Type B pancreatic cell (in vitro differentiated cells): ENCODE measurements at regions not wholly inside any gene's neighbourhood (a gene's known extent, or its start where the extent isn't known, plus 50 kb on each side); places are given as distances from the start of the nearest gene placed in this dataset.

ENCODE experiments used
- DNase-seq: peaks from one replicate; pipeline ENCODE4 v3.0.0; 2021; ENCODE audit warnings: mixed read lengths; ENCODE audit not compliant: unreplicated experiment; ENCODE audit errors: extremely low spot score
- H3K27ac Mint-ChIP-seq: 2 replicates; pipeline ENCODE4 v1.8.0; 2021; ENCODE audit warnings: mild to moderate bottlenecking, mixed read lengths
- H3K27me3 Mint-ChIP-seq: 2 replicates; pipeline ENCODE4 v1.8.0; 2021; ENCODE audit warnings: mixed read lengths
- H3K36me3 Mint-ChIP-seq: 2 replicates; pipeline ENCODE4 v1.8.0; 2021; ENCODE audit warnings: mixed read lengths
- H3K4me1 Mint-ChIP-seq: one replicate; pipeline ENCODE4 v1.8.0; 2021; ENCODE audit warnings: mixed read lengths; ENCODE audit not compliant: unreplicated experiment
- H3K4me3 Mint-ChIP-seq: 2 replicates; pipeline ENCODE4 v1.8.0; 2021; ENCODE audit warnings: mild to moderate bottlenecking, mixed read lengths
- H3K9me3 Mint-ChIP-seq: 2 replicates; pipeline ENCODE4 v1.8.0; 2021; ENCODE audit warnings: mixed read lengths
- TF ChIP-seq, protein P1 (sequence below): fragments of 200-600 bp; sonication (generic); conservative IDR thresholded peaks from 2 replicates; pipeline ENCODE4 v1.5.0; 2021; ENCODE audit warnings: antibody characterized with exemption, mild to moderate bottlenecking

- Mint-ChIP-seq H3K4me1 (peaks cover 35% of the 10 kb centered on the region), H3K9me3 (no peaks in the 10 kb centered on the region), H3K36me3 (no peaks in the 10 kb centered on the region), H3K27ac (no peak overlapping the region), H3K27me3 (no peaks in the 10 kb centered on the region), H3K4me3 (no peak overlapping the region)
- DNase-seq: no peak
- TF ChIP-seq, protein P1, sequence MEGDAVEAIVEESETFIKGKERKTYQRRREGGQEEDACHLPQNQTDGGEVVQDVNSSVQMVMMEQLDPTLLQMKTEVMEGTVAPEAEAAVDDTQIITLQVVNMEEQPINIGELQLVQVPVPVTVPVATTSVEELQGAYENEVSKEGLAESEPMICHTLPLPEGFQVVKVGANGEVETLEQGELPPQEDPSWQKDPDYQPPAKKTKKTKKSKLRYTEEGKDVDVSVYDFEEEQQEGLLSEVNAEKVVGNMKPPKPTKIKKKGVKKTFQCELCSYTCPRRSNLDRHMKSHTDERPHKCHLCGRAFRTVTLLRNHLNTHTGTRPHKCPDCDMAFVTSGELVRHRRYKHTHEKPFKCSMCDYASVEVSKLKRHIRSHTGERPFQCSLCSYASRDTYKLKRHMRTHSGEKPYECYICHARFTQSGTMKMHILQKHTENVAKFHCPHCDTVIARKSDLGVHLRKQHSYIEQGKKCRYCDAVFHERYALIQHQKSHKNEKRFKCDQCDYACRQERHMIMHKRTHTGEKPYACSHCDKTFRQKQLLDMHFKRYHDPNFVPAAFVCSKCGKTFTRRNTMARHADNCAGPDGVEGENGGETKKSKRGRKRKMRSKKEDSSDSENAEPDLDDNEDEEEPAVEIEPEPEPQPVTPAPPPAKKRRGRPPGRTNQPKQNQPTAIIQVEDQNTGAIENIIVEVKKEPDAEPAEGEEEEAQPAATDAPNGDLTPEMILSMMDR: no peak
These were observed 61.9 kb downstream of the EXOSC2 start for GRCh38 chr9:130755377-130756007.

DNA sequence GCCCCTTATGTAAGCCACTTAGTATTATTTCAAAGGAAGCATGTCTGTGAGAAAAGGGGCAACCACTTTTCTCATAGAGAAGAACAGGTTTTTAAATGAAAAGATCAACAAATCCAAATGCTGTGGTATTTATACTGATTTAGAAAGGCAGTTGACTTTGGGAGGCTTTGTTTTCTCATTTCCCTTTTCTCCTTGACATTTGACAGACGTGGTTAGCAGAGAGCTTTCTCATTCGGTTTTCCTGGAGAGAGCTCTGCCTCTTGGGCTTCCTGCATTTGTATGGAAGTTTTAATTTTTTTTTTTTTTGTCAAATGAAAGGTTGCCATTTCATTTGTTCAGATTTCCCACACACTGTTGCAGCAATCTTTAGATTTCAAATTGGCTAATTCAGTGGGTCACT lies 62.5 kb downstream of the EXOSC2 start:
- TF ChIP-seq, protein P1: no peak
- peaks cover 35% of the 10 kb centered on the region for H3K4me1 Mint-ChIP-seq
- H3K27ac Mint-ChIP-seq: no peak overlapping the region
- H3K4me3 Mint-ChIP-seq: no peak overlapping the region
- no peaks in the 10 kb centered on the region for H3K27me3 Mint-ChIP-seq
- no peaks in the 10 kb centered on the region for H3K36me3 Mint-ChIP-seq
- no peak for DNase-seq
- H3K9me3 Mint-ChIP-seq: no peaks in the 10 kb centered on the region

DNA sequence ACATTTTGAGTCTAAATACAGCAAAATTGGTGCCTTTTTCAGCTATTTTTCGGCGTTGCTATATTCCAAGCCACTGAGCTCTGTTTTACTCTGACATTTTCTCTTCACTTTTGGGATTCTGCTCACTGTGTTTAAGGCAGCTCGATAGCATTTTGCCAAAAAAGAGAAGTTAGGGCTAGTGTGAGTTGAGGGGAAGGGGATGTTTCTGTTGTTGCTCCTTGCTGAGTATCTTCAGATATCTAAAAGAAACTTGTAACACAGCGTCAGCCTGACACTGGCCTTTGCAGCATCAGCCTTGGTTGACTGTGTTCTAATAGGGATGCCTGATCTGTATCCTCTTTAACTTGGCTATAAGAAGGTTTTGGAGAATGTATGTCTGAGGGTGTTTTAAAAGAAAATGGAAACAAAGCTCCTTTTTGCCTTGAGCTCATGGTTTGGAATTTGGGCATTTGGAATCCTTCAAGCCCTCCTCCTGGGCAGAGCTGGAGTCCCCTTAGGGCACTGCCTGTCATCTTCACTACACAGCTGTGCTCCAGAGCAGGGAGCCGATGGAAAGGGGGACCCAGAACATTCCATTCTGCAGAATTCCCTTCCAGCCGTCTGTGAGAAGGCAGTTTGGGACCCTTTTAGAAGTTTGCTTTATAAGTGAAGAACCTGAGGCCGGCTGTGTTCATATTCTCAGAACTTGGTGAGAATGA lies 63.0 kb downstream of the EXOSC2 start:
- Mint-ChIP-seq H3K27ac (peak overlapping the region; percentile 64), H3K9me3 (no peaks in the 10 kb centered on the region), H3K4me3 (peak overlapping the region; percentile 9), H3K36me3 (no peaks in the 10 kb centered on the region), H3K27me3 (no peaks in the 10 kb centered on the region), H3K4me1 (peaks cover 35% of the 10 kb centered on the region)
- TF ChIP-seq, protein P1: no peak
- DNase-seq: no peak

GRCh38 chr9:130759738-130760137 lies 66.2 kb downstream of the EXOSC2 start:
- TF ChIP-seq, protein P1: no peak
- H3K27me3 Mint-ChIP-seq: no peaks in the 10 kb centered on the region
- no peak for DNase-seq
- no peaks in the 10 kb centered on the region for H3K36me3 Mint-ChIP-seq
- no peaks in the 10 kb centered on the region for H3K9me3 Mint-ChIP-seq
- H3K27ac Mint-ChIP-seq: no peak overlapping the region
- peaks cover 47% of the 10 kb centered on the region for H3K4me1 Mint-ChIP-seq
- no peak overlapping the region for H3K4me3 Mint-ChIP-seq

DNA sequence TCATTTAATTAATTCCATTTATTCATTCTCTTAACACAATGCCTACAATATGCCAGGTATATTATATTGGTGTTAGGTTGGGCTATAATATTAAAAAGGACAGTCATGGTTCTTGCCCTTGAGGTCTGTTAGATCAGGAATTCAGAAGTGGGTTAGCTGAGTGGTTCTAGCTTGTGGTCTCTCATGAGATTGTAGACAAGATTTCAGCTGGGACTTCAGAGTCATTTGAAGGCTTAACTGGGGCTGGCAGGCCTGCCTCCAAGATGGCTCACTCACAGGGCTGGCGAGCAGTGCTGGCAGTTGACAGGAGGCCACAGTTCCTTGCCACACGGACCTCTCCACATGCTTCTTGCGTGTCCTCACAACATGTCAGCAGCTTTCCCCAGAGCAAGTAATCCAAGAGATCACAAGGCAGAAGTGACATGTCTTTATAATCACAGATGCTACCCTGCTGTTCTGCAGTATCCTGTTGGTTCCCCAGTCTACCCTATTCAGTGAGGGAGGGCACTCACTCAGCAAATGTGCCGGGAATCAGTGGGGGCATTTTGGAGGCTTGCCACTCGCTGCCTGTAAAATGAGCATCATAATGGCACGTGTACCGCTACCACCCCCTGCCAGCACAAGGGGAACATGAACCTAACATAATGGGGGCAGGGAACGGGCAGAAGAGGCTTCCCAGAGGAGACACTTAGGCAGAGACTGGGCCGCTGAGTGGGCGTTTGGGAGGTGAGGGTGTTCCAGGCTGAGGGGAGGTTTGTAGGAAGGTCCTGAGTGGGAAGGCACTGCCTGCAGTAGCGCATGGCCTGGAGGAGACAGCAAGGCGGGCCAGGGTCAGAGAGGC lies 70.0 kb downstream of the EXOSC2 start:
- no peak for DNase-seq
- H3K4me1 Mint-ChIP-seq: peaks cover 55% of the 10 kb centered on the region
- H3K9me3 Mint-ChIP-seq: no peaks in the 10 kb centered on the region

More for the DNA sequence above, 70.0 kb downstream of the EXOSC2 start:
- H3K27me3 Mint-ChIP-seq: no peaks in the 10 kb centered on the region
- TF ChIP-seq, protein P1: no peak
- no peaks in the 10 kb centered on the region for H3K36me3 Mint-ChIP-seq
- no peak overlapping the region for H3K27ac Mint-ChIP-seq
- H3K4me3 Mint-ChIP-seq: no peak overlapping the region
